IMR-90 (cell line): ENCODE measurements at regions not wholly inside any gene's neighbourhood (a gene's known extent, or its start where the extent isn't known, plus 50 kb on each side); places are given as distances from the start of the nearest gene placed in this dataset.

Experiments
- ATAC-seq: fragments of 200-7000 bp; cut with Tn5 transposase; 2 replicates; pipeline ENCODE4 v1.9.1; 2020; ENCODE audit warnings: low read depth, mild to moderate bottlenecking, moderate library complexity
- BruUV-seq: library from RNA; stranded (reverse); fragments of 400-500 nt; replicated peaks from 2 replicates; lab custom pipeline; 2021; lab: Mats Ljungman, UMichigan
- CTCF ChIA-PET: fragments of 300-600 bp; formaldehyde crosslinking; extraction: SDS; loops from one replicate; lab custom pipeline; 2021; ENCODE audit warnings: antibody characterized with exemption; lab: Yijun Ruan, JAX
- POLR2A ChIA-PET: fragments of 300-600 bp; sonication (Branson Sonifier 250); formaldehyde crosslinking; loops from one replicate; lab custom pipeline; 2022; ENCODE audit warnings: antibody characterized with exemption; ENCODE audit not compliant: unreplicated experiment; lab: Charles Lee
- DNase-seq: peaks from one replicate; pipeline ENCODE4 v3.0.0; 2013
- H2AFZ ChIP-seq: replicated peaks from 2 replicates; pipeline ENCODE3; 2013; ENCODE audit warnings: low read length, mild to moderate bottlenecking; ENCODE audit not compliant: poor library complexity
- H2AK5ac ChIP-seq: 2 replicates; pipeline ENCODE4 v1.6.1; 2013; ENCODE audit warnings: low read depth, low read length, inconsistent platforms
- H2AK9ac ChIP-seq: replicated peaks from 2 replicates; pipeline ENCODE3; 2013; ENCODE audit warnings: mild to moderate bottlenecking, low read depth, low read length, moderate library complexity; ENCODE audit not compliant: poor library complexity
- H2BK120ac ChIP-seq: 2 replicates; pipeline ENCODE4 v1.6.1; 2013; ENCODE audit warnings: low read depth, low read length, inconsistent platforms
- H2BK15ac ChIP-seq: 3 replicates; pipeline ENCODE4 v1.6.1; 2013; ENCODE audit warnings: low read depth, low read length, inconsistent platforms
- H2BK20ac ChIP-seq: 2 replicates; pipeline ENCODE4 v1.6.1; 2013; ENCODE audit warnings: low read depth, mild to moderate bottlenecking, inconsistent platforms, low read length, moderate library complexity
- H2BK5ac ChIP-seq: 2 replicates; pipeline ENCODE4 v1.6.1; 2013; ENCODE audit warnings: mild to moderate bottlenecking, low read depth, low read length, inconsistent platforms; ENCODE audit not compliant: poor library complexity, severe bottlenecking
- H3K14ac ChIP-seq: replicated peaks from 2 replicates; pipeline ENCODE4 v1.6.1; 2013; ENCODE audit warnings: low read depth, low read length, inconsistent platforms
- H3K18ac ChIP-seq: 2 replicates; pipeline ENCODE4 v1.6.1; 2013; ENCODE audit warnings: low read depth, low read length, control low read depth
- H3K23ac ChIP-seq: 2 replicates; pipeline ENCODE4 v1.6.1; 2013; ENCODE audit warnings: low read depth, low read length, inconsistent platforms
- H3K27ac ChIP-seq: 2 replicates; pipeline ENCODE4 v1.5.1; 2013; ENCODE audit warnings: mild to moderate bottlenecking, control low read depth, low read length; ENCODE audit not compliant: insufficient read depth
- H3K27me3 ChIP-seq: 2 replicates; pipeline ENCODE4 v1.6.1; 2013; ENCODE audit warnings: low read length; ENCODE audit not compliant: control insufficient read depth, insufficient read depth
- H3K36me3 ChIP-seq: 2 replicates; pipeline ENCODE4 v1.6.1; 2013; ENCODE audit warnings: low read length, mixed read lengths; ENCODE audit not compliant: control insufficient read depth, insufficient read depth
- H3K4ac ChIP-seq: 2 replicates; pipeline ENCODE4 v1.6.1; 2013; ENCODE audit warnings: low read depth, low read length, inconsistent platforms
- H3K4me1 ChIP-seq: 2 replicates; pipeline ENCODE4 v1.6.1; 2013; ENCODE audit warnings: low read length, mixed read lengths; ENCODE audit not compliant: control insufficient read depth, insufficient read depth
- H3K4me2 ChIP-seq: 2 replicates; pipeline ENCODE4 v1.6.1; 2013; ENCODE audit warnings: low read depth, mild to moderate bottlenecking, control low read depth, low read length, moderate library complexity
- H3K4me3 ChIP-seq: 2 replicates; pipeline ENCODE4 v1.5.1; 2013; ENCODE audit warnings: low read depth, mild to moderate bottlenecking, control low read depth, low read length, moderate library complexity; ENCODE audit not compliant: insufficient read depth
- H3K56ac ChIP-seq: 2 replicates; pipeline ENCODE4 v1.6.1; 2013; ENCODE audit warnings: low read length, inconsistent platforms; ENCODE audit not compliant: insufficient read depth; ENCODE audit errors: extremely low read depth
- H3K79me1 ChIP-seq, 2 experiments: 2 replicates each; pipeline ENCODE4 v1.6.1; 2013; ENCODE audit warnings: low read length in 2 of 2, inconsistent platforms in 1 of 2, low read depth in 1 of 2
- H3K9ac ChIP-seq: 2 replicates; pipeline ENCODE4 v1.6.1; 2013; ENCODE audit warnings: low read depth, low read length, control low read depth
- H3K9me1 ChIP-seq: 2 replicates; pipeline ENCODE4 v1.6.1; 2013; ENCODE audit warnings: low read length, inconsistent platforms; ENCODE audit not compliant: insufficient read depth
- H3K9me3 ChIP-seq: 2 replicates; pipeline ENCODE4 v1.6.1; 2013; ENCODE audit warnings: low read length; ENCODE audit not compliant: control insufficient read depth, insufficient read depth
- H4K20me1 ChIP-seq: 2 replicates; pipeline ENCODE4 v1.6.1; 2013; ENCODE audit warnings: low read length, inconsistent platforms; ENCODE audit not compliant: insufficient read depth
- H4K5ac ChIP-seq: 2 replicates; pipeline ENCODE4 v1.6.1; 2013; ENCODE audit warnings: mild to moderate bottlenecking, low read depth, low read length, control low read depth
- H4K8ac ChIP-seq, 2 experiments: 2 replicates each; pipeline ENCODE4 v1.6.1; 2013; ENCODE audit warnings: low read depth in 2 of 2, low read length in 2 of 2, control low read depth in 1 of 2, inconsistent platforms in 1 of 2
- H4K91ac ChIP-seq: 2 replicates; pipeline ENCODE4 v1.6.1; 2013; ENCODE audit warnings: low read depth, low read length, inconsistent platforms; ENCODE audit not compliant: insufficient read depth
- BHLHE40 ChIP-seq: fragments of 150-350 bp; IDR thresholded peaks from 2 replicates; pipeline ENCODE4 v1.6.1; 2016; ENCODE audit warnings: mild to moderate bottlenecking, low read depth, low read length
- CHD1 ChIP-seq: IDR thresholded peaks from 2 replicates; pipeline ENCODE4 v1.6.1; 2012; ENCODE audit warnings: low read depth, low read length, improper control_type of control experiment
- MAFK ChIP-seq: IDR thresholded peaks from 2 replicates; pipeline ENCODE4 v1.6.1; 2012; ENCODE audit warnings: low read depth, low read length, improper control_type of control experiment
- MAZ ChIP-seq: IDR thresholded peaks from 2 replicates; pipeline ENCODE4 v1.6.1; 2012; ENCODE audit warnings: low read depth, mild to moderate bottlenecking, low read length, improper control_type of control experiment, moderate library complexity, borderline replicate concordance
- MXI1 ChIP-seq: IDR thresholded peaks from 2 replicates; pipeline ENCODE4 v1.6.1; 2012; ENCODE audit warnings: low read depth, mild to moderate bottlenecking, low read length, moderate library complexity, borderline replicate concordance
- NFE2L2 ChIP-seq: fragments of 150-350 bp; IDR thresholded peaks from 2 replicates; pipeline ENCODE4 v1.6.1; 2016; ENCODE audit warnings: low read depth, mild to moderate bottlenecking, low read length
- RAD21 ChIP-seq: IDR thresholded peaks from 2 replicates; pipeline ENCODE4 v1.6.1; 2012; ENCODE audit warnings: low read length, improper control_type of control experiment
- RCOR1 ChIP-seq: IDR thresholded peaks from 2 replicates; pipeline ENCODE4 v1.6.1; 2012; ENCODE audit warnings: mild to moderate bottlenecking, low read length, improper control_type of control experiment; ENCODE audit not compliant: insufficient replicate concordance
- RFX5 ChIP-seq: IDR thresholded peaks from 2 replicates; pipeline ENCODE4 v1.8.0; 2012; ENCODE audit warnings: low read depth, mild to moderate bottlenecking, low read length, moderate library complexity
- WGBS, 2 experiments: methylation state at CpG; one replicate each; pipeline versions ENCODE4 v1.1.5 to v1.1.7; 2013; ENCODE audit warnings: missing lambda C conversion rate in 2 of 2; ENCODE audit not compliant: insufficient read length in 1 of 2; ENCODE audit errors: extremely low coverage in 2 of 2; 5-methylcytosine and 5-hydroxymethylcytosine counted together
- dilution Hi-C: fragments of 300-500 bp; cut with HindIII; formaldehyde crosslinking; loops from one replicate; pipeline ENCODE4 v1.14.3; 2018; ENCODE audit warnings: low sequenced_read_pairs; ENCODE audit not compliant: unreplicated experiment
- in situ Hi-C: fragments of 300-500 bp; cut with MboI; formaldehyde crosslinking; loops from 3 replicates; pipeline ENCODE4 v1.14.3; 2019; ENCODE audit warnings: low sequenced_read_pairs, inconsistent platforms, mixed read lengths
- intact Hi-C: fragments of 100-400 bp; cut with micrococcal nuclease; formaldehyde crosslinking; loops from 2 replicates; pipeline ENCODE4 v1.10.0; 2022
- TF ChIP-seq, protein P1 (sequence below): fragments of 150-350 bp; IDR thresholded peaks from 2 replicates; pipeline ENCODE4 v1.6.1; 2017; ENCODE audit warnings: mild to moderate bottlenecking, antibody characterized with exemption, low read length, low read depth
- TF ChIP-seq, protein P2 (sequence below): conservative IDR thresholded peaks from 2 replicates; pipeline ENCODE4 v1.5.1; 2012; ENCODE audit warnings: mild to moderate bottlenecking, low read depth, low read length, improper control_type of control experiment
- TF ChIP-seq, protein P3 (sequence below): fragments of 150-350 bp; IDR thresholded peaks from 2 replicates; pipeline ENCODE4 v1.6.1; 2016; ENCODE audit warnings: low read depth, mild to moderate bottlenecking, low read length, moderate library complexity, borderline replicate concordance

DNA sequence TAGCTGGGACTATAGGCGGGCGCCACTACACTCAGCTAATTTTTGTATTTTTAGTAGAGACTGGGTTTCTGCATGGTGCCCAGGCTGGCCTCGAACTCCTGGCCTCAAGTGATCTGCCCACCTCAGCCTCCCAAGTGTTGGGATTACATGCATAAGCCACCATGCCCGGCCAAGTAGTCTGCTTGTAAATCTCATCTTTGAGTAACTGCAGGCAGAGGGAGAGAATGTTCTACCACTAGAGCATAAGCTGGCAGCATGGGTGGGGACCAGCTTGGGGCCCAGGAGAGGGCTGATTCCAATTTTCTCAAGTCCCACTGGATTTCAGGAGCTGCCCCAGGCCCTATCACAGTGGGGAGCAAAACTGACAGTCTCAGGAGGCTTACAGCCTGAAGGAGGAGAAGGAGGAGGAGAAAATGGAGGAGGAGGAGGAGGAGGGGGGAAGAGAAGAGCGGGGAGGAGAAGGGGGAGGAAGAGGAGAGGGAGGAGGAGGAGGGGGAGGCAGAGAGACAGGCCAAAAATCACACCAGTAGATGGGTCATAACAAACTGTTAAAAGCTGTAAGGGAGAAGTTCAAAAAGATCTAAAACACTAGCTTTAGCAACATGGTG is 229.1 kb upstream of the IGF1R start:
- ATAC-seq, result no peak
- CTCF ChIA-PET, result interaction anchor here (0.6 to 1.4 kb wide), 2 partner anchors 9 to 787 kb away, joined by 3 to 8 read pairs; no protein-coding TSS in a partner anchor
- Histone ChIP-seq H3K18ac (no peak overlapping the region), H2AK9ac (no peak overlapping the region), H3K36me3 (no peaks in the 10 kb centered on the region), H3K9ac (no peak overlapping the region), H3K56ac (no peak overlapping the region), H2BK120ac (no peak overlapping the region), H4K5ac (no peak overlapping the region), H3K4me3 (no peak overlapping the region), H3K79me1 (no peaks in the 10 kb centered on the region), H3K23ac (no peak overlapping the region), H3K4ac (no peak overlapping the region), H3K27me3 (peaks cover 32% of the 10 kb centered on the region), H2BK5ac (no peak overlapping the region), H3K4me1 (no peaks in the 10 kb centered on the region; the same call in 1 of the 2 replicates), H4K20me1 (no peaks in the 10 kb centered on the region; the same call in 1 of the 2 replicates), H2AFZ (no peak overlapping the region), H3K27ac (no peak overlapping the region), H2AK5ac (no peak overlapping the region), H4K8ac (no peak overlapping the region), H3K9me3 (no peaks in the 10 kb centered on the region), H3K4me2 (no peak overlapping the region), H2BK20ac (no peak overlapping the region), H3K9me1 (no peaks in the 10 kb centered on the region), H2BK15ac (no peak overlapping the region), H4K91ac (no peak overlapping the region), H3K14ac (no peak overlapping the region)
- POLR2A ChIA-PET, result no interaction called here
- intact Hi-C loops, result no loop called here
- dilution Hi-C loops, result no loop called here
- TF ChIP-seq, protein P1, sequence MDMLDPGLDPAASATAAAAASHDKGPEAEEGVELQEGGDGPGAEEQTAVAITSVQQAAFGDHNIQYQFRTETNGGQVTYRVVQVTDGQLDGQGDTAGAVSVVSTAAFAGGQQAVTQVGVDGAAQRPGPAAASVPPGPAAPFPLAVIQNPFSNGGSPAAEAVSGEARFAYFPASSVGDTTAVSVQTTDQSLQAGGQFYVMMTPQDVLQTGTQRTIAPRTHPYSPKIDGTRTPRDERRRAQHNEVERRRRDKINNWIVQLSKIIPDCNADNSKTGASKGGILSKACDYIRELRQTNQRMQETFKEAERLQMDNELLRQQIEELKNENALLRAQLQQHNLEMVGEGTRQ, result no peak
- TF ChIP-seq MXI1, result no peak
- TF ChIP-seq, protein P2, sequence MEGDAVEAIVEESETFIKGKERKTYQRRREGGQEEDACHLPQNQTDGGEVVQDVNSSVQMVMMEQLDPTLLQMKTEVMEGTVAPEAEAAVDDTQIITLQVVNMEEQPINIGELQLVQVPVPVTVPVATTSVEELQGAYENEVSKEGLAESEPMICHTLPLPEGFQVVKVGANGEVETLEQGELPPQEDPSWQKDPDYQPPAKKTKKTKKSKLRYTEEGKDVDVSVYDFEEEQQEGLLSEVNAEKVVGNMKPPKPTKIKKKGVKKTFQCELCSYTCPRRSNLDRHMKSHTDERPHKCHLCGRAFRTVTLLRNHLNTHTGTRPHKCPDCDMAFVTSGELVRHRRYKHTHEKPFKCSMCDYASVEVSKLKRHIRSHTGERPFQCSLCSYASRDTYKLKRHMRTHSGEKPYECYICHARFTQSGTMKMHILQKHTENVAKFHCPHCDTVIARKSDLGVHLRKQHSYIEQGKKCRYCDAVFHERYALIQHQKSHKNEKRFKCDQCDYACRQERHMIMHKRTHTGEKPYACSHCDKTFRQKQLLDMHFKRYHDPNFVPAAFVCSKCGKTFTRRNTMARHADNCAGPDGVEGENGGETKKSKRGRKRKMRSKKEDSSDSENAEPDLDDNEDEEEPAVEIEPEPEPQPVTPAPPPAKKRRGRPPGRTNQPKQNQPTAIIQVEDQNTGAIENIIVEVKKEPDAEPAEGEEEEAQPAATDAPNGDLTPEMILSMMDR, result no peak
- no peak for TF ChIP-seq BHLHE40
- TF ChIP-seq RFX5, result no peak
- TF ChIP-seq MAZ, result no peak
- no peak for TF ChIP-seq RAD21
- no peak for TF ChIP-seq CHD1
- no peak for TF ChIP-seq MAFK
- no peak for TF ChIP-seq NFE2L2
- no peak for TF ChIP-seq RCOR1
- TF ChIP-seq, protein P3, sequence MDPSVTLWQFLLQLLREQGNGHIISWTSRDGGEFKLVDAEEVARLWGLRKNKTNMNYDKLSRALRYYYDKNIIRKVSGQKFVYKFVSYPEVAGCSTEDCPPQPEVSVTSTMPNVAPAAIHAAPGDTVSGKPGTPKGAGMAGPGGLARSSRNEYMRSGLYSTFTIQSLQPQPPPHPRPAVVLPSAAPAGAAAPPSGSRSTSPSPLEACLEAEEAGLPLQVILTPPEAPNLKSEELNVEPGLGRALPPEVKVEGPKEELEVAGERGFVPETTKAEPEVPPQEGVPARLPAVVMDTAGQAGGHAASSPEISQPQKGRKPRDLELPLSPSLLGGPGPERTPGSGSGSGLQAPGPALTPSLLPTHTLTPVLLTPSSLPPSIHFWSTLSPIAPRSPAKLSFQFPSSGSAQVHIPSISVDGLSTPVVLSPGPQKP, result no peak
- 20% methylated on average over 1 of the region's 5 CpGs; no CpG with 5 or more reads in 1 of the 2 experiments for WGBS, 2 experiments
- DNase-seq, result no peak
- no TSS peak for BruUV-seq
- in situ Hi-C loops, result no loop called here
